Fibroblast of lung (primary cell): ENCODE measurements at regions not wholly inside any gene's neighbourhood (a gene's known extent, or its start where the extent isn't known, plus 50 kb on each side); places are given as distances from the start of the nearest gene placed in this dataset.

ENCODE experiments used
- CTCF ChIP-seq, 2 donors: IDR thresholded peaks in 1 of 2; conservative IDR thresholded peaks in 1 of 2; 1 replicate in 1 of 2; 2 replicates in 1 of 2; pipeline ENCODE4 v1.5.1; 2011 to 2012; ENCODE audit warnings: low read length in 2 of 2, control low read depth in 1 of 2, inconsistent platforms in 1 of 2, low read depth in 1 of 2, mild to moderate bottlenecking in 1 of 2
- EZH2 ChIP-seq: IDR thresholded peaks from 2 replicates; pipeline ENCODE4 v1.5.1; 2012; ENCODE audit warnings: low read length, control low read depth, mild to moderate bottlenecking; ENCODE audit errors: missing control alignments

- TF ChIP-seq CTCF (conservative IDR thresholded peaks at IDR 0.05 in 1 of 2, IDR thresholded peaks at IDR 0.05 in 1 of 2; ENCODE audit: low read depth in 1 of 2, low read length in 2 of 2), result no peak
- no peak for TF ChIP-seq EZH2
These were observed 164.9 kb upstream of the LRRN1 start for GRCh38 chr3:3634326-3634725.
